ENCODE measurements at regions not wholly inside any gene's neighbourhood (a gene's known extent, or its start where the extent isn't known, plus 50 kb on each side); places are given as distances from the start of the nearest gene placed in this dataset.

GRCh38 chr3:153379516-153379915 is 217.5 kb downstream of the RAP2B start:
- Histone ChIP-seq H3K27ac (ENCODE audit: low read depth in 1 of 2, low read length in 2 of 2) (no peak overlapping the region), H3K36me3 (replicated peaks in 1 of 2; ENCODE audit: control insufficient read depth in 1 of 2, insufficient read depth in 2 of 2, low read length in 2 of 2) (no peaks in the 10 kb centered on the region), H3K27me3 (ENCODE audit: control insufficient read depth in 2 of 2, insufficient read depth in 2 of 2, low read length in 2 of 2) (no peaks in the 10 kb centered on the region), H3K4me3 (replicated peaks in 1 of 3; ENCODE audit: low read depth in 2 of 3, low read length in 3 of 3) (no peak overlapping the region), H3K9ac (ENCODE audit: insufficient read depth, low read length, poor library complexity, severe bottlenecking) (no peak overlapping the region), H3K4me1 (ENCODE audit: control insufficient read depth in 1 of 2, insufficient read depth in 2 of 2, low read length in 2 of 2) (no peaks in the 10 kb centered on the region), H3K79me2 (ENCODE audit: insufficient read depth, low read length) (no peaks in the 10 kb centered on the region), H2AFZ (ENCODE audit: insufficient read depth, low read depth, low read length, poor library complexity, severe bottlenecking) (no peak overlapping the region), H3K4me2 (replicated peaks; ENCODE audit: extremely low read depth, low read length, poor library complexity, severe bottlenecking) (no peak overlapping the region), H3K9me3 (replicated peaks in 1 of 2; ENCODE audit: control insufficient read depth in 1 of 2, insufficient read depth in 1 of 2, low read length in 2 of 2) (no peaks in the 10 kb centered on the region), H4K20me1 (ENCODE audit: insufficient read depth, low read length) (no peaks in the 10 kb centered on the region)
- WGBS (ENCODE audit: insufficient coverage): 100% methylated on average over 1 of the region's 1 CpG
- Mint-ChIP-seq H3K36me3 (no peaks in the 10 kb centered on the region), H3K27ac (no peak overlapping the region), H3K4me1 (no peaks in the 10 kb centered on the region), H3K27me3 (ENCODE audit: low read depth in 3 of 3) (peaks cover 0 to 2% (median 2%) of the 10 kb centered on the region in 3 donors), H3K9me3 (peaks cover 0 to 10% (median 3%) of the 10 kb centered on the region in 7 donors), H3K4me3 (no peak overlapping the region)
- intact Hi-C loops (cut with micrococcal nuclease): loop anchor here in 1 of 2 donors (10.0 kb wide), 1 partner anchor 335 kb away; no protein-coding TSS in a partner anchor
- DNase-seq: no peak
- TF ChIP-seq CTCF (IDR thresholded peaks at IDR 0.05): no peak

- Histone ChIP-seq H3K79me2 (ENCODE audit: insufficient read depth, low read length) (no peaks in the 10 kb centered on the region), H3K4me3 (replicated peaks in 1 of 3; ENCODE audit: low read depth in 2 of 3, low read length in 3 of 3) (no peak overlapping the region), H3K27me3 (ENCODE audit: control insufficient read depth in 2 of 2, insufficient read depth in 2 of 2, low read length in 2 of 2) (no peaks in the 10 kb centered on the region), H2AFZ (ENCODE audit: insufficient read depth, low read depth, low read length, poor library complexity, severe bottlenecking) (no peak overlapping the region), H3K9ac (ENCODE audit: insufficient read depth, low read length, poor library complexity, severe bottlenecking) (no peak overlapping the region), H3K9me3 (replicated peaks in 1 of 2; ENCODE audit: control insufficient read depth in 1 of 2, insufficient read depth in 1 of 2, low read length in 2 of 2) (no peaks in the 10 kb centered on the region), H3K4me1 (ENCODE audit: control insufficient read depth in 1 of 2, insufficient read depth in 2 of 2, low read length in 2 of 2) (no peaks in the 10 kb centered on the region), H3K27ac (ENCODE audit: low read depth in 1 of 2, low read length in 2 of 2) (no peak overlapping the region), H3K36me3 (replicated peaks in 1 of 2; ENCODE audit: control insufficient read depth in 1 of 2, insufficient read depth in 2 of 2, low read length in 2 of 2) (no peaks in the 10 kb centered on the region), H4K20me1 (ENCODE audit: insufficient read depth, low read length) (no peaks in the 10 kb centered on the region), H3K4me2 (replicated peaks; ENCODE audit: extremely low read depth, low read length, poor library complexity, severe bottlenecking) (no peak overlapping the region)
- Mint-ChIP-seq H3K4me1 (no peaks in the 10 kb centered on the region), H3K27ac (no peak overlapping the region), H3K27me3 (ENCODE audit: low read depth in 3 of 3) (peaks cover 0 to 4% (median 2%) of the 10 kb centered on the region in 3 donors), H3K36me3 (no peaks in the 10 kb centered on the region), H3K4me3 (no peak overlapping the region), H3K9me3 (peaks cover 0 to 3% (median 0%) of the 10 kb centered on the region in 7 donors)
- intact Hi-C loops (cut with micrococcal nuclease): no loop called here
- TF ChIP-seq CTCF (IDR thresholded peaks at IDR 0.05): no peak
- no peak for DNase-seq
These were observed 223.3 kb downstream of the RAP2B start for GRCh38 chr3:153385343-153385742.

Data from CD14-positive monocyte (primary cell).